Stimulated activated CD8-positive, alpha-beta memory T cell treated with anti-CD3 and anti-CD28 coated beads, Interleukin-7, amount 100 ng/mL, for 1 hour (primary cell): ENCODE measurements at regions not wholly inside any gene's neighbourhood (a gene's known extent, or its start where the extent isn't known, plus 50 kb on each side); places are given as distances from the start of the nearest gene placed in this dataset.
"Not testable (repeated sequence)": the region's sequence is repeated elsewhere in the genome, so short reads cannot be mapped to it uniquely, and the experiment has no call there.

Source experiments
- DNase-seq, 2 donors: peaks; one replicate each; pipeline ENCODE4 v3.0.0-alpha.2; 2020; ENCODE audit warnings: low read depth in 2 of 2

DNA sequence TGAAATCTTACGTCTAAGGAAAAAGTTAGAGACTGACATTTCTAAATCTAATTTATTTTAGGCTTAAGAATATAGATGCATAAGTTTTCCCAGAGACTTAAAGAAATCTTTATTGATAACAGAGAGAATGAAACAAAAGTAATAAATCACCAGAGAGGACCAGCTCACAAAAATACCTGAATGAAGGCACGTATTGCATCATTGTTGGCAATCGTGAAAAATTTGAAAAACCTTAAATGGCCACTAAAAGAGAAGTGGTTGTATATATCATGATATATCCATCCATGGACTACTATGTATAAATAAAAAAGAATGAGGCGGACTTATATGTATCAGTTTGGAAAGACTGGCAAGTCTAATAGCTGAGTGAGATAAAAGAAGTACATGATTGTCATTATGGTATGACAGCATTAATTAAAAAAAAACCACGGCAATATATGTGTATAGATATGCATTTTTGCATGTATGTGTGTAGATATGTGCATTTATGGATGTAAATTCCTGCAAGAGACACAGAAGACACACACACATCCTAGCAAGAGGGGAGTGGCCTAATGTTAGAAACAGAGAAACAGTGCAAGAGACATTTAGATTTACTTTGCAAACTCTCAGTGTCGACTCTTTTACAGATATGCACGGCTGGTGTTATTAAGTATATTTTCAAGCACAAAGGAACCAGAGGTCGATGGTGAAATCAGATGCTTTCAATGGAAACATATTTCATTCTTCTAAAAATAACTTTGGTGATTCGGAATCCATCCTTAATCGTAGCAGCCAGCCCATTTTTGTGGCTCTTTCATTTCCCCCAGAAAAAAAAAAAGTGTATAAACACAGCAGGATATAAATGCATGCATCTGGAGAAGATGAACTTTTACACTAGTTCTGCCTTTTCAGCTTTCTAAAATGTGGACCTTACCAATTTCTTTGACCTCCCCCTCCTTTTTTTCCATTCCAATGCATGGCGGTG lies 156.1 kb upstream of the SALL4 start:
- DNase-seq: no peak

DNA sequence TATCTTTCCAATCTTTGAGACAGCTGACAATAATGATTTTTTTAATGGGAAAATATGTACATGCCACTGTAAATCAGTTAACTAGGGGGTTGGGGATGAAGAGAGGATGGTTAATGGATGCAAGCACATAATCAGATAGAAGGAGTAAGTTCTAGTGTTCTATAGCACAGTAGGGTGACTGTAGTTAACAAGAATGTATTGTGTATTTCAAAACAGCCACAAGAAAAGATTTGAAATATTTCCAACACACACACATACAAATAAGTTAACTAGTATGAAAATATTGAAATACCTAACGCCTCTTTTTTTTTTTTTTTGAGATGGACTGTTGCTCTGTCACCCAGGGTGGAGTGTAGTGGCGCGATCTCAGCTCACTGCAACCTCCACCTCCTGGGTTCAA lies 153.4 kb upstream of the SALL4 start:
- no peak for DNase-seq

DNA sequence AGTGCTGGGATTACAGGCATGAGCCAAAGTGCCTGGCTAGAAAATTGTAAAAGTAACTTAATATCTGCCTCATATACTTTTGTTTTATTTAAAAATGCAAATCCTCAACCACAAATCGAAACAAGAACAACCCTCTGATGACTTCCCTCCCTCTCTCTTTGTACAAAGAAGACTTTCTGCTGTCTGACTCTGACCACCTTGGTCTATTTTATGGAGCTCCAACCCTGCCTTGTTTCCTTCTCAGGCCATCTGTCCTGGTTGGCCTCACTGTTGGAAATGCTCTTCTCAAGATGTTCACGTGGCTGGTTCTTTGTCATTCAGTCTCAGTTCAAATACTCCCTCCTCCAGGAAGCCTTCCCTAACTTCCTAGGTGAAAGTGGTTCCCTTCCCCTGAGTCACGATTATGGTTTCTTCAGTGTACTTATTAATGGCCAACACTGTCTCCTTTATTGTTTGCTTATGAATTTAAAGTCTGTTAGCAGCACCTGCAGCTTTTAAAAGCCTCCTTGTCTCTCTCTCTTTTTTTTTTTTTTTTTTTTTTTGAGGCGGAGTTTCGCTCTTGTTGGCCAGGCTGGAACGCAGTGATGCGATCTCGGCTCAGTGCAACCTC lies 151.5 kb upstream of the SALL4 start:
- no peak for DNase-seq

DNA sequence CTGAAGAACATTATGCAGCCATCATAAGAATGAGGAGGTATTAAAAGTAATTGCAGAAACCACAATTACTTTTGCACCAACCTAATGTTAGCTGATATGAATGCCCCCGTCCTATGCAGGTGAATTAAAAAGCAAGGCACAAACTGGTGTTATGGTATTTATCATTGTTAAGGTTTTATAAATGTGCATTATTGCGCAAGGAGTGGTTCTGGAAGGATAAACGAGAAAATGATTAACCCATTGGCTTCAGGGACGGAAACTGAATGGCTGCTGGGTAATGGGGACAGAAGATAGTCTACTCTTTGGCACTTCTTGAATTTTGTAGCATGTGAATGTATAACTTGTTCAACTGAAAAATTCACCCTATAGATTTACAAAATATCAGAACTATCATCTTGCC lies 148.6 kb upstream of the SALL4 start:
- DNase-seq: no peak

DNA sequence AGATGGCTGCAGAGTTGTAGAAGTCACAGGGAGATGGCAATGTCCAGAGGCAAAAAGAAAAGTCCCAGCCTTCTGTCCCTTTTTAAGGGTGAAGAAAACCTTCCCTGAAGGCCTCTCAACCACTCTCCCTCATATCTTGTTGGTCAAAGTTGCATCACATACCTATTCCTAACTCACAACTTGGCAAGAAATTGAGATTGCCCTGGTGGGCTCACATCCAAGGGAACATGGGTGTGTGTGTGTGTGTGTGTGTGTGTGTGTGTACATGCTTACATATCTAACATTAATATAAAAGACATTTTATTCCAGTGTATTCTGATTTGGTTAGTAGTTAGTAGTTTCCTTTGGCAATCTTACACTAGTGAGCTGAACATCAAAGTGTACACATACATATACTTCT lies 144.3 kb upstream of the SALL4 start:
- DNase-seq: no peak

DNA sequence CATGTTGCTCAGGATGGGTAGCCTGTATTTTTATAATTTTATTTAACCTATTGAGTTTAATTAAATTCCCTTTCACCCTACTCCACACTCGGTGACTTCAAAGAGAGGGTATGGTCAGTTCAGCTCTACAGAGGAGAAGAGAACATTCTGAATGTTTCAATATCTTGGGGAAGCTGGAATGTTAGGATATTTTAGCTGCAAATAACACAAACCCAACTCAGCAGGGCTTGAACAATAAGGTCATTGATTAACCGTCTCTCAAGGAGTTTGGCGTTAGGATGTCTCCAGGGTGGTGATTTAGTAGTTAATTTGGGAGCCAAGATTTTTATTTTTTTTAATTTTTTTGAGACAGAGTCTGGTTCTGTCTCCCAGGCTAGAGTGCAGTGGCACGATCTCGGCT lies 143.6 kb upstream of the SALL4 start:
- no peak for DNase-seq

DNA sequence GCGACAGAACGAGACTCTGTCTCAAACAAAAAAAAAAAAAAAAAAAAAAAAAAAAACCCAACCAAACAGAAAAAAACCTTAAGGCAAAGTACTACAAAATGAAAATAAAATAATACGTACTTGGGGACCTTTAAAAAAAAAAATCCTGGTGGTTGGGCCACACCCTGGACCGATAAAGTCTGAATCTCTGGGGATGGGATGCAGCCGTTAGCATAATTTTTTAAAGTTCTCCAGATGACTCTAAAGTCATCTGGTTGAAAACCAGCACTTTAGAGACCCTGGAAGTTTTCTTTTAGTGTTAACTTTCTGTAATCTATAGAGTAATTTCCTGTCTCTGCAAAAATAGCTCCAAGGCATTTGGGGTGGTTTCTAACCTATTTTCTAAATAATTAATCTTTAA lies 142.9 kb upstream of the SALL4 start:
- no peak for DNase-seq

DNA sequence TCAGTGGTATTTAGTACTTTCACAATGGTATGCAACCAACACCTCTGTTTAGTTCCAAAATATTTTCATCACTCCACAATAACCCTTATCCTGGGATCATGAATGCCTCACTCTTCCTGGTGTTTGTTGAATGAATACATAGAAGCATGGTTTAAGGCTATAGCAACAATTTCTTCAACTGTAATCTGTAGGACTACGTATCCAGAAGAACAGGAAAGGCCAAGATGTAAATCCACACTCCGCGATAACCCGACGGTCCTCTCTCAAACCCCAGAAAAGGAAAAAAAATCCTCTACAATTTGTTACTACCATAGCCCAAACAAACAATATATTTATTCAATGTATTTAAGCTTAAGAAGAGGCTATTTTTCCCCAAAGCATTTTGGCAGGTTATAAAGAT lies 141.4 kb upstream of the SALL4 start:
- no peak for DNase-seq

DNA sequence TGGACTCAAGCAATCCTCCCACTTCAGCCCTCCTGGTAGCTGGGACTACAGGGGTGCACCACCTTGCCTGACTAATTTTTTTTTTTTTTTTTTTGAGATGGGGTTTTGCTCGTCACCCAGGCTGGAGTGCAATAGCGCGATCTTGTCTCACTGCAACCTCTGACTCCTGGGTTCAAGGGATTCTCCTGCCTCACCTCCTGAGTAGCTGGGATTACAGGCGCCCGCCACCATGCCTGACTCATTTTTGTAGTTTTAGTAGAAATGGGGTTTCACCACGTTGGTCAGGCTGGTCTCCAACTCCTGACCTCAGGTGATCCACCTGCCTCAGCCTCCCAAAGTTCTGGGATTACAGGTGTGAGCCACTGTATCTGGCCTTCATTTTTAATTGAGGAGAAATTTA lies 141.0 kb upstream of the SALL4 start:
- DNase-seq: not testable (repeated sequence)

DNA sequence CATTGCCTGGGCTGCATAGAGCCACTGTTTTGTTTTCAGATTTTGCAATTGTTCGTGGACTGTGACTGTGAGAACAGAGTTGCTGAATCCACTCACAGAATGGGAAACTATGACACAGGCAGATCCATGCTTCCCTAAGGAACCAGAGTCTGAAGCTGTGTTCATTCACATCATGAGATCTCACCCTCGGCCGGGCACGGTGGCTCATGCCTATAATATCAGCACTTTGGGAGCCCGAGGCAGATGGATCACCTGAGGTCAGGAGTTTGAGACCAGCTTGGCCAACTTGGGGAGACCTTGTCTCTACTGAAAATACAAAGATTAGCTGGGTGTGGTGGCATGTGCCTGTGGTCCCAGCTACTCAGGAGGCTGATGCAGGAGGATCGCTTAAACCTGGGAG lies 139.2 kb upstream of the SALL4 start:
- no peak for DNase-seq

DNA sequence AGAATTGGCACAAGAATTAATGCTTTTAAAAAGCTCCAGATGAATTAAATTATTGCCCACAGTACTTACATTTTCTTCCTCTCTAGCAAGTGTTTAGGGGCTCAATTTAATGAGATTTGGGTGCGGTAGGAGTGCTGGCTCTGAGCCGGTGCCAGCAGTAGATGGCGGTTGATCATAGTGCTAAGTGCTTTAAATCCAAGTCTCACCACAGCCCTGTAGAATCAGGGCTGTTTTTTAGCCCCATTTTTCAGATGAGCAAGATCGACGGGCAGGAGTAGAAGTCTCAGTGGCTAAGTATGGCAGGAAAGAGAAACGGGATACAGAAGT lies 136.9 kb upstream of the SALL4 start:
- no peak for DNase-seq

DNA sequence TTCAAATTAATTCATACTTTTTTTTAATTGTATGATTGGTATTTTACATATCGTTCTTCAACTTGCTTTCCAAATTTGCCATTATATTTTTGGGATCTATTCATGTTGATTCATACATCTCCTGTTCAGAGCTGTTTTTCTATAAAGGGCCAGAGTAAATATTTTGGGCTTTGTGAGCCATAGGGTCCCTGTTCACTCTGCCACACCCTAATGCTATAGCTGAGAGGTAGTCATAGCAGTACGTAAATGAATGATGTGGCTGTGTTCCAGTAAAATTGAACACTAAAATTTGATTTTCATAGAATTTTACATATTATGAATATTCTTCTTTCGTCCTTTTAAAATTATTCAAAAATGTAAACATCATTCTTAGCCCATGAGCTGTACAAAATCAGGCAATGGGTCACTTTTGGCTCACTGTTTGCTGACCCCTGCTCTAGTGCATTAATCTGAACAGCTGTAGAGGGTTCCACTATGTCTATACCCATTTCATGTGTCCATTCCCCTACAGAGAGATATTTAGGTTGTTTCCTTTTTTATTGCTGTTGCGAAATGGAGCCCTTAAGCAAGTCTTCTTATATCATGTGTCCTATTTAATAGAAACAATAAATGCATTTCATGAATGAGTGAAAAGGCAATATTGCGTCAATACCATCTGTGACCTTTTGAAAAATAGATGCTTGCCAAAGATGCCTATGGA lies 136.4 kb upstream of the SALL4 start:
- no peak for DNase-seq

DNA sequence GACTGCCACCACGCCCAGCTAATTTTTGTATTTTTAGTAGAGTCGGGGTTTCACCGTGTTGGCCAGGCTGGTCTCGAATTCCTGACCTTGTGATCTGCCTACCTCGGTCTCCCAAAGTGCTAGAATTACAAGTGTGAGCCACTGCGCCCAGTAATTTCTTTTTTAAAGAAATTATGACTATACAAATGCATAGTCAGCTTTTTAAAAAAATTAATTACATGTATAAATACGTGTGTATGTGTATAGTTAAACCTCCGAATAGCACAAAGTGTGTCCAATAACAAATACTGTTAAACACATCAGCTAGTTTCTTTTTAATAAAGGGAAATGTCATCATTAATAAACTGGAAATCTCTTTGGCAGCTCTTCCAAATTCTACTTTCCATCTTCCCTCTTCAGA lies 135.5 kb upstream of the SALL4 start:
- DNase-seq: no peak

DNA sequence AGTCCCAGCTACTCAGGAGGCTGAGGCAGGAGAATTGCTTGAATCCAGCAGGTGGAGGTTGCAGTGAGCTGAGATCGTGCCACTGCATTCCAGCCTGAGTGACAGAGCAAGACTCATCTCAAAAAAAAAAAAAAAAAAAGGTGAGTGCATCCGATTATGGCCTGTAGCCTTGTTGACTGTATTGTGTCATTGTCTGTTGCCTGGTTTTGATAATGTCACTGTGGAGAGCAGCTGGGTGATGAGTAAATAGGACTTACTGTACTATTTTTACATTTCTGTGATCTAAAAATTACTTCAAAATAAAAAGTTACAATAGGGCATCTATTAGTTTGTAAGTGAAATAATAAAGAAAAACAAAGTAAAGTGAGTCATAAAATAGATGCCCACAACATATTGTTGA lies 134.1 kb upstream of the SALL4 start:
- no peak for DNase-seq

DNA sequence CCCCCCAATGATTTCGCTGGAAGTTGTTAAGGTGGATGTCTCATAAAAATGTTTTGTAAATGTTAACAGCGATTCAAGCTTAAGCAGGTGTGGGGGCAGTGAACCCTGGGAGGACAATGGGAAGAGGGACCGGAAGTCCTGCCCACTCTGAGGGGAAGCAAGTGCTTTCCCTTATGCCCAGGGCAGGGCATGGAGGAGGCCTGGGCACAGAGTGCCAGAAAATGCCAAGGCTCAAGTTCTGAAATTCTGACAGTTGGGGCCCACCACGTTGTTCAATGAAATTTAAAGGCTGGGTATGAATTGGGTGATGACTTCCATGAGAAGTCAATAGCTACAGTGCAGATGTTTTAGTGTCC lies 132.7 kb upstream of the SALL4 start:
- no peak for DNase-seq

DNA sequence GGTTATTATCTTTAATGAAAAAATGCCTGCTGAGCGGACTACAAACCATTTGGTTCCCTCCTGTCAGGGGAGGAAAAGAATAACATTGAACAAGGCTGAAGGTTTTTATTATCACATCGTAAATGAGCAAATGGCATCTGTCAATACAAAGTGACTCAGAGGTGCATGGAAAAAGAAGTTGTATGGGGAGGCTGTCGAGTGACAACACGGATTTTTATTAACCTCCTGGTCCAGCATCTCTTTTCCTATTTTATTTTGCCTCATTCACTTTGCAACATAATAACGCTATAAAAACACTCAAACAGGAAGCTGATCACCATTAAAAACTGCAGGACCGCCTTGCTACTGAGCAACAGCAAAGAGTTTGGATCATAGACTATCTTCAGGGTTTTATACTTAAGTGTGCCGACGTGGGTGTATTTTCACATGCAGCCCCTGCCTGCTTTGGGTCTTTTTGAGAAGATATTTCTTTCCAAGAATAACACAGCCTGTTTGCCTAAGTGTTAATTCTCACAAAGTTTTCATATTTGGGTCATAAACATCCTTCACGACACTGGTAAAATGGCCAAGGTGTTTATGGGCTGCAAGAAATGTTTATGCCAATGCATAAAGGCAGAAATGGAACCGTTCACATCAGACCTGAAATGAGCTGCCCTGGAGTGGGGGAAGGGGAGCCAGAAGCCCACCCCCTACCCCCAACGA lies 132.1 kb upstream of the SALL4 start:
- no peak for DNase-seq

DNA sequence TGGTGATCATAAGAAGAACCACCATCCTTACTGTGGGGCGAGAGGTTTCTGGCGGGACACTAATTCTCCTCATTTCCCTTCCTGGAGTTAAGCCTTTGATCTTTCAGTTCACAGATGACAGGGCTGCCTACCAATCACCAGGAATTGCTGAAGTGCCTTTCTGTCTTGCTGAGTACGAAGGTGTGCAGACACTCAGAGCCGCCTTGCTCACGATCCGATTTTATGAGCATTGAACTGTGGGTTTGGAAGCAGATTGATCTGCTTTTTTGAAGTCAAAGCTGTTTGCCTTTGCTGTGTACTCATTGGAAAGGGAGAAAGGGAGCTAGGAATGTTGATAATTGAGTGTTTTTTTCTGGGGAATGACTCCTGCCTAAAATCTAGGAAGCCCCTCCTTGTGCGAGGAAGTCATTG lies 129.1 kb upstream of the SALL4 start:
- no peak for DNase-seq

DNA sequence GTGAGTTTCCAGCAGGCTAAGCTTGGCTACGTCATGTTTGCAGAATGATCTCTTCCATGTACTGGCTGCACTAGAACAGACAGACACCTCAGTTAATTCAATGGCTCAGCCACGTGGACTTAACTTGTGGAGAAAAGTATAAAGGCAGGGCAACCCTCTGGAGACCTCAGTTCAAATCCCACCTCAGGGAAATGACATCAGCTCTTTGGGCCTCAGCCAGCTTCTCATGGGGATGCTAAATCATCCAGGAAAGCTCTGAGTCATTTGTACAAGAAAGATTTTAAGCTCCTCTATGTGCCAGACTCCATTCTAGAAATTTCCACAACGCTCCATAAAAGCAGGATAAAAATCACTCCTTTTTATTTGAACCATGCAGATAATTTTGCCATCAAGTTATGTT lies 128.5 kb upstream of the SALL4 start:
- no peak for DNase-seq

DNA sequence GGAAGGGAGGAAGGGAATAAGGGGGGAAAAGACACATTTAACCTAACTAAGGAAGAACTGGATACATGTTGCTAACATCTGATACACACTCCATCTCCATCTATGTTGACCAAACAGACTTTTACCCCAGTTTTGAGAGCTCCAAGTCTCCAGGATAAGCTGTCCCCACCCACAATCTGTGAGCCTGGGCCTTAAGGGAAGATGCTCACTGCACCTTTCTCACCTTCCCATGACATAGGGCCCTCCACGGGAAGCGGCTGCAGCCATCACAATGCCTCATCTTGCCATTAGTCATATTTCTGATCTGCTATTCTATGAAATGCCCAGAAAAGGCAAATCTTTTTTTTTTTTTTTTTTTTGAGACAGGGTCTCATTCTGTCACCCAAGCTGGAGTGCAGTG lies 126.6 kb upstream of the SALL4 start:
- no peak for DNase-seq

DNA sequence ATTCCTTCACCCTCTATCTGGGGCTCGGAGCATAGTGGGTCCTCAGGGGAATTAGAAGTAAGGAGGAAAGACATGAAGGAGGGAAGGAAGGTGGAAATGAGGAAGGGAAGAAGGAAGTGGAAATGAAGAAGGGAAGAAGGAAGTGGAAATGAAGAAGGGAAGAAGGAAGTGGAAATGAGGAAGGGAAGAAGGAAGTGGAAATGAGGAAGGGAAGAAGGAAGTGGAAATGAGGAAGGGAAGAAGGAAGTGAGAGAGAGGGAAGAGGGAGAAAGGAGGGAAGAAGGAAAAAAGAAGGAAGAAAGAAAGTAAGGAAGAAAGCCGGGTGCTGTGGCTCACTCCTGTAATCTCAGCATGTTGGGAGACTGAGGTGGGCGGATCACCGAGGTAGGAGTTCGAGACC lies 125.6 kb upstream of the SALL4 start:
- not testable (repeated sequence) for DNase-seq

DNA sequence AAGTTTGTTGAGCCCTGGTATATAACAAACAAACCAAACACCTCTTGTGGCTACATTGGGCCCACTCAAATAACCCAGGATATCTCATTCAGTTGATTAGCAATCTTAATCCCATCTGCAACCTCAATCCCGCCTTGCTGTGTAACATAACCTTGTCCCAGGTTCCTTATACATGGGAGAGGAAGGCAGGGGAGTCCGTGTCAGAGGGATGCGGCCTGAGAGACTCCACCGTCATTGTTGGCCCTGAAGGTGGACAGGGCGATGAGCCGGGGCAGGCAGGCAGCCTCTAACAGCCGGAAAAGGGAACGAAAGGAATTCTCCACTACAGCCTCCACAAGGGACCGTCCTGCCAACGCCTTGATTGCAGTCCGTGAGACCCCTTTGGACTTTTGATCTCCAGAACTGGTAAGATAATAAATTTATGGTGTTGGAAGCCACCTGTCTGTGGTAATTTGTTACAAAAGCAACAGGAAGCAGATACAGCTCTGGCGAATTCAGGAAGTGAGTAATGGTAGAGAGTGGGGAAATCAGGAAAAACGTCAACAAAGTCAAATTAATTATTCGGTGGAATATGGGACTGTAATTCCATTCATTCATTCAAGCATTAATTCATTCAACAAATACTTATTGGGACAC lies 124.5 kb upstream of the SALL4 start:
- no peak for DNase-seq

DNA sequence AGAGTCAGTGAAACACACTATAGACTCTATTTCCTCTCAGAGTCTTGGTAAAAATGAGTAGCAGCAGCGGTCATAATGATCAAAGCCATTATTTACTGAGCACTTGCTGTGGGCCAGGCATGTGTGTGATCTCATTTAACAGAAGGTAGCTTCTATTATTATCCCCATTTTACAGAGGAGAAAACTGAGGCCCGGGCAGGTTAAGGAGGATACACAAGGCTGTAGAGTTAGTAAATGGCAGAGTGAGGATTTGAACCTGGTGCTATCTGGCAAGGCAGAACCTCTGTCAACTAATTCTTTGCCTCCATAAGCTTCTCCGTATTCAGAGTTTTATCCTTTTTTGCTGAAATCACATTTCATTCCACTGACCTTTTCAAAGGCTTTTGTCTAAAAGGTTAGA lies 122.2 kb upstream of the SALL4 start:
- no peak for DNase-seq
